ENCODE measurements at regions not wholly inside any gene's neighbourhood (a gene's known extent, or its start where the extent isn't known, plus 50 kb on each side); places are given as distances from the start of the nearest gene placed in this dataset.

GRCh38 chr3:25287291-25287884 is 140.7 kb upstream of the RARB start:
- no peak for DNase-seq (ENCODE audit: low spot score)

- DNase-seq (ENCODE audit: low spot score) = no peak
Measured at GRCh38 chr3:25288413-25288812, 139.7 kb upstream of the RARB start.

GRCh38 chr3:25289156-25289555 is 138.9 kb upstream of the RARB start:
- DNase-seq (ENCODE audit: low spot score) = no peak

- no peak for DNase-seq (ENCODE audit: low spot score)
Measured at GRCh38 chr3:25289663-25290062, 138.4 kb upstream of the RARB start.

GRCh38 chr3:25291481-25291905 is 136.6 kb upstream of the RARB start:
- DNase-seq (ENCODE audit: low spot score) = no peak

GRCh38 chr3:25292036-25292435 is 136.0 kb upstream of the RARB start:
- DNase-seq (ENCODE audit: low spot score) = no peak

- DNase-seq (ENCODE audit: low spot score) = no peak
Measured at GRCh38 chr3:25292595-25292994, 135.5 kb upstream of the RARB start.

- DNase-seq (ENCODE audit: low spot score) = no peak
Measured at GRCh38 chr3:25293736-25294135, 134.3 kb upstream of the RARB start.

GRCh38 chr3:25294169-25294805 is 133.8 kb upstream of the RARB start:
- DNase-seq (ENCODE audit: low spot score) = no peak

GRCh38 chr3:25297667-25298585 is 130.1 kb upstream of the RARB start:
- no peak for DNase-seq (ENCODE audit: low spot score)

GRCh38 chr3:25300141-25300540 is 127.9 kb upstream of the RARB start:
- no peak for DNase-seq (ENCODE audit: low spot score)

GRCh38 chr3:25304916-25305315 is 123.1 kb upstream of the RARB start:
- DNase-seq (ENCODE audit: low spot score) = no peak

GRCh38 chr3:25306066-25306465 is 122.0 kb upstream of the RARB start:
- no peak for DNase-seq (ENCODE audit: low spot score)

- no peak for DNase-seq (ENCODE audit: low spot score)
Measured at GRCh38 chr3:25306705-25307104, 121.4 kb upstream of the RARB start.

- no peak for DNase-seq (ENCODE audit: low spot score)
Measured at GRCh38 chr3:25313286-25313685, 114.8 kb upstream of the RARB start.

- no peak for DNase-seq (ENCODE audit: low spot score)
Measured at GRCh38 chr3:25324954-25325655, 103.0 kb upstream of the RARB start.

- DNase-seq (ENCODE audit: low spot score) = no peak
Measured at GRCh38 chr3:25335356-25335755, 92.7 kb upstream of the RARB start.

GRCh38 chr3:25338158-25338725 is 89.8 kb upstream of the RARB start:
- DNase-seq (ENCODE audit: low spot score) = no peak

GRCh38 chr3:25339225-25339624 is 88.8 kb upstream of the RARB start:
- DNase-seq (ENCODE audit: low spot score) = no peak

- DNase-seq (ENCODE audit: low spot score) = no peak
Measured at GRCh38 chr3:25344670-25345069, 83.4 kb upstream of the RARB start.

GRCh38 chr3:25349095-25349494 is 79.0 kb upstream of the RARB start:
- DNase-seq (ENCODE audit: low spot score) = no peak
